D721Med (cell line): ENCODE measurements at regions not wholly inside any gene's neighbourhood (a gene's known extent, or its start where the extent isn't known, plus 50 kb on each side); places are given as distances from the start of the nearest gene placed in this dataset.

Experiments
- DNase-seq: peaks from one replicate; pipeline ENCODE4 v3.0.0; 2011; ENCODE audit warnings: low spot score; ENCODE audit not compliant: insufficient read length
- FAIRE-seq: peaks from 2 replicates; lab custom pipeline; 2011; peaks lifted over from hg19 to GRCh38; lab: Jason Lieb, UNC
- CTCF ChIP-seq: IDR thresholded peaks from 2 replicates; pipeline ENCODE4 v1.5.1; 2012; ENCODE audit warnings: mild to moderate bottlenecking, control low read depth; ENCODE audit not compliant: insufficient read depth; ENCODE audit errors: missing control alignments

- FAIRE-seq: no peak
- no peak for DNase-seq
- TF ChIP-seq CTCF: no peak
These were observed 140.0 kb upstream of the TCERG1L start for GRCh38 chr10:131451407-131452015.

- TF ChIP-seq CTCF: no peak
- DNase-seq (no peak), FAIRE-seq (no peak)
These were observed 141.6 kb upstream of the TCERG1L start for GRCh38 chr10:131452926-131453720.

- peak; percentile 48 for TF ChIP-seq CTCF
- DNase-seq (no peak), FAIRE-seq (no peak)
These were observed 142.5 kb upstream of the TCERG1L start for GRCh38 chr10:131453721-131454634.

GRCh38 chr10:131456411-131456810 is 144.9 kb upstream of the TCERG1L start:
- FAIRE-seq: no peak

GRCh38 chr10:131461093-131461492 is 149.6 kb upstream of the TCERG1L start:
- DNase-seq (no peak), FAIRE-seq (no peak)
- no peak for TF ChIP-seq CTCF

More at GRCh38 chr10:131456411-131456810, 144.9 kb upstream of the TCERG1L start:
- no peak for TF ChIP-seq CTCF
- DNase-seq: no peak

- no peak for TF ChIP-seq CTCF
- no peak for FAIRE-seq
- no peak for DNase-seq
These were observed 153.3 kb upstream of the TCERG1L start for GRCh38 chr10:131464789-131465188.
